IMR-90 (cell line): ENCODE measurements at regions not wholly inside any gene's neighbourhood (a gene's known extent, or its start where the extent isn't known, plus 50 kb on each side); places are given as distances from the start of the nearest gene placed in this dataset.

Source experiments
- ATAC-seq: fragments of 200-7000 bp; cut with Tn5 transposase; 2 replicates; pipeline ENCODE4 v1.9.1; 2020; ENCODE audit warnings: low read depth, mild to moderate bottlenecking, moderate library complexity
- BruUV-seq: library from RNA; stranded (reverse); fragments of 400-500 nt; replicated peaks from 2 replicates; lab custom pipeline; 2021; lab: Mats Ljungman, UMichigan
- CTCF ChIA-PET: fragments of 300-600 bp; formaldehyde crosslinking; extraction: SDS; loops from one replicate; lab custom pipeline; 2021; ENCODE audit warnings: antibody characterized with exemption; lab: Yijun Ruan, JAX
- POLR2A ChIA-PET: fragments of 300-600 bp; sonication (Branson Sonifier 250); formaldehyde crosslinking; loops from one replicate; lab custom pipeline; 2022; ENCODE audit warnings: antibody characterized with exemption; ENCODE audit not compliant: unreplicated experiment; lab: Charles Lee
- DNase-seq: peaks from one replicate; pipeline ENCODE4 v3.0.0; 2013
- H2AFZ ChIP-seq: replicated peaks from 2 replicates; pipeline ENCODE3; 2013; ENCODE audit warnings: low read length, mild to moderate bottlenecking; ENCODE audit not compliant: poor library complexity
- H2AK5ac ChIP-seq: 2 replicates; pipeline ENCODE4 v1.6.1; 2013; ENCODE audit warnings: low read depth, low read length, inconsistent platforms
- H2AK9ac ChIP-seq: replicated peaks from 2 replicates; pipeline ENCODE3; 2013; ENCODE audit warnings: mild to moderate bottlenecking, low read depth, low read length, moderate library complexity; ENCODE audit not compliant: poor library complexity
- H2BK120ac ChIP-seq: 2 replicates; pipeline ENCODE4 v1.6.1; 2013; ENCODE audit warnings: low read depth, low read length, inconsistent platforms
- H2BK15ac ChIP-seq: 3 replicates; pipeline ENCODE4 v1.6.1; 2013; ENCODE audit warnings: low read depth, low read length, inconsistent platforms
- H2BK20ac ChIP-seq: 2 replicates; pipeline ENCODE4 v1.6.1; 2013; ENCODE audit warnings: low read depth, mild to moderate bottlenecking, inconsistent platforms, low read length, moderate library complexity
- H2BK5ac ChIP-seq: 2 replicates; pipeline ENCODE4 v1.6.1; 2013; ENCODE audit warnings: mild to moderate bottlenecking, low read depth, low read length, inconsistent platforms; ENCODE audit not compliant: poor library complexity, severe bottlenecking
- H3K14ac ChIP-seq: replicated peaks from 2 replicates; pipeline ENCODE4 v1.6.1; 2013; ENCODE audit warnings: low read depth, low read length, inconsistent platforms
- H3K18ac ChIP-seq: 2 replicates; pipeline ENCODE4 v1.6.1; 2013; ENCODE audit warnings: low read depth, low read length, control low read depth
- H3K23ac ChIP-seq: 2 replicates; pipeline ENCODE4 v1.6.1; 2013; ENCODE audit warnings: low read depth, low read length, inconsistent platforms
- H3K27ac ChIP-seq: 2 replicates; pipeline ENCODE4 v1.5.1; 2013; ENCODE audit warnings: mild to moderate bottlenecking, control low read depth, low read length; ENCODE audit not compliant: insufficient read depth
- H3K27me3 ChIP-seq: 2 replicates; pipeline ENCODE4 v1.6.1; 2013; ENCODE audit warnings: low read length; ENCODE audit not compliant: control insufficient read depth, insufficient read depth
- H3K36me3 ChIP-seq: 2 replicates; pipeline ENCODE4 v1.6.1; 2013; ENCODE audit warnings: low read length, mixed read lengths; ENCODE audit not compliant: control insufficient read depth, insufficient read depth
- H3K4ac ChIP-seq: 2 replicates; pipeline ENCODE4 v1.6.1; 2013; ENCODE audit warnings: low read depth, low read length, inconsistent platforms
- H3K4me1 ChIP-seq: 2 replicates; pipeline ENCODE4 v1.6.1; 2013; ENCODE audit warnings: low read length, mixed read lengths; ENCODE audit not compliant: control insufficient read depth, insufficient read depth
- H3K4me2 ChIP-seq: 2 replicates; pipeline ENCODE4 v1.6.1; 2013; ENCODE audit warnings: low read depth, mild to moderate bottlenecking, control low read depth, low read length, moderate library complexity
- H3K4me3 ChIP-seq: 2 replicates; pipeline ENCODE4 v1.5.1; 2013; ENCODE audit warnings: low read depth, mild to moderate bottlenecking, control low read depth, low read length, moderate library complexity; ENCODE audit not compliant: insufficient read depth
- H3K56ac ChIP-seq: 2 replicates; pipeline ENCODE4 v1.6.1; 2013; ENCODE audit warnings: low read length, inconsistent platforms; ENCODE audit not compliant: insufficient read depth; ENCODE audit errors: extremely low read depth
- H3K79me1 ChIP-seq, 2 experiments: 2 replicates each; pipeline ENCODE4 v1.6.1; 2013; ENCODE audit warnings: low read length in 2 of 2, inconsistent platforms in 1 of 2, low read depth in 1 of 2
- H3K9ac ChIP-seq: 2 replicates; pipeline ENCODE4 v1.6.1; 2013; ENCODE audit warnings: low read depth, low read length, control low read depth
- H3K9me1 ChIP-seq: 2 replicates; pipeline ENCODE4 v1.6.1; 2013; ENCODE audit warnings: low read length, inconsistent platforms; ENCODE audit not compliant: insufficient read depth
- H3K9me3 ChIP-seq: 2 replicates; pipeline ENCODE4 v1.6.1; 2013; ENCODE audit warnings: low read length; ENCODE audit not compliant: control insufficient read depth, insufficient read depth
- H4K20me1 ChIP-seq: 2 replicates; pipeline ENCODE4 v1.6.1; 2013; ENCODE audit warnings: low read length, inconsistent platforms; ENCODE audit not compliant: insufficient read depth
- H4K5ac ChIP-seq: 2 replicates; pipeline ENCODE4 v1.6.1; 2013; ENCODE audit warnings: mild to moderate bottlenecking, low read depth, low read length, control low read depth
- H4K8ac ChIP-seq, 2 experiments: 2 replicates each; pipeline ENCODE4 v1.6.1; 2013; ENCODE audit warnings: low read depth in 2 of 2, low read length in 2 of 2, control low read depth in 1 of 2, inconsistent platforms in 1 of 2
- H4K91ac ChIP-seq: 2 replicates; pipeline ENCODE4 v1.6.1; 2013; ENCODE audit warnings: low read depth, low read length, inconsistent platforms; ENCODE audit not compliant: insufficient read depth
- BHLHE40 ChIP-seq: fragments of 150-350 bp; IDR thresholded peaks from 2 replicates; pipeline ENCODE4 v1.6.1; 2016; ENCODE audit warnings: mild to moderate bottlenecking, low read depth, low read length
- CEBPB ChIP-seq: IDR thresholded peaks from 2 replicates; pipeline ENCODE4 v1.6.1; 2012; ENCODE audit warnings: low read depth, low read length, improper control_type of control experiment
- CHD1 ChIP-seq: IDR thresholded peaks from 2 replicates; pipeline ENCODE4 v1.6.1; 2012; ENCODE audit warnings: low read depth, low read length, improper control_type of control experiment
- CTCF ChIP-seq: conservative IDR thresholded peaks from 2 replicates; pipeline ENCODE4 v1.5.1; 2012; ENCODE audit warnings: mild to moderate bottlenecking, low read depth, low read length, improper control_type of control experiment
- FOS ChIP-seq: fragments of 150-350 bp; IDR thresholded peaks from 2 replicates; pipeline ENCODE4 v1.6.1; 2016; ENCODE audit warnings: low read depth, low read length
- MAFK ChIP-seq: IDR thresholded peaks from 2 replicates; pipeline ENCODE4 v1.6.1; 2012; ENCODE audit warnings: low read depth, low read length, improper control_type of control experiment
- MAZ ChIP-seq: IDR thresholded peaks from 2 replicates; pipeline ENCODE4 v1.6.1; 2012; ENCODE audit warnings: low read depth, mild to moderate bottlenecking, low read length, improper control_type of control experiment, moderate library complexity, borderline replicate concordance
- MXI1 ChIP-seq: IDR thresholded peaks from 2 replicates; pipeline ENCODE4 v1.6.1; 2012; ENCODE audit warnings: low read depth, mild to moderate bottlenecking, low read length, moderate library complexity, borderline replicate concordance
- NFE2L2 ChIP-seq: fragments of 150-350 bp; IDR thresholded peaks from 2 replicates; pipeline ENCODE4 v1.6.1; 2016; ENCODE audit warnings: low read depth, mild to moderate bottlenecking, low read length
- POLR2A ChIP-seq: IDR thresholded peaks from 2 replicates; pipeline ENCODE4 v1.6.1; 2012; ENCODE audit warnings: mild to moderate bottlenecking, low read depth, low read length
- RAD21 ChIP-seq: IDR thresholded peaks from 2 replicates; pipeline ENCODE4 v1.6.1; 2012; ENCODE audit warnings: low read length, improper control_type of control experiment
- RCOR1 ChIP-seq: IDR thresholded peaks from 2 replicates; pipeline ENCODE4 v1.6.1; 2012; ENCODE audit warnings: mild to moderate bottlenecking, low read length, improper control_type of control experiment; ENCODE audit not compliant: insufficient replicate concordance
- RFX5 ChIP-seq: IDR thresholded peaks from 2 replicates; pipeline ENCODE4 v1.8.0; 2012; ENCODE audit warnings: low read depth, mild to moderate bottlenecking, low read length, moderate library complexity
- SMC3 ChIP-seq: fragments of 150-350 bp; IDR thresholded peaks from 2 replicates; pipeline ENCODE4 v1.6.1; 2016; ENCODE audit warnings: low read depth, mild to moderate bottlenecking, antibody characterized with exemption, low read length, moderate library complexity
- WGBS, 2 experiments: methylation state at CpG; one replicate each; pipeline versions ENCODE4 v1.1.5 to v1.1.7; 2013; ENCODE audit warnings: missing lambda C conversion rate in 2 of 2; ENCODE audit not compliant: insufficient read length in 1 of 2; ENCODE audit errors: extremely low coverage in 2 of 2; 5-methylcytosine and 5-hydroxymethylcytosine counted together
- dilution Hi-C: fragments of 300-500 bp; cut with HindIII; formaldehyde crosslinking; loops from one replicate; pipeline ENCODE4 v1.14.3; 2018; ENCODE audit warnings: low sequenced_read_pairs; ENCODE audit not compliant: unreplicated experiment
- in situ Hi-C: fragments of 300-500 bp; cut with MboI; formaldehyde crosslinking; loops from 3 replicates; pipeline ENCODE4 v1.14.3; 2019; ENCODE audit warnings: low sequenced_read_pairs, inconsistent platforms, mixed read lengths
- intact Hi-C: fragments of 100-400 bp; cut with micrococcal nuclease; formaldehyde crosslinking; loops from 2 replicates; pipeline ENCODE4 v1.10.0; 2022
- TF ChIP-seq, protein P1 (sequence below): fragments of 150-350 bp; IDR thresholded peaks from 2 replicates; pipeline ENCODE4 v1.6.1; 2016; ENCODE audit warnings: low read depth, mild to moderate bottlenecking, low read length, moderate library complexity, borderline replicate concordance
- TF ChIP-seq, protein P2 (sequence below): fragments of 150-350 bp; IDR thresholded peaks from 2 replicates; pipeline ENCODE4 v1.6.1; 2017; ENCODE audit warnings: mild to moderate bottlenecking, antibody characterized with exemption, low read length, low read depth

GRCh38 chr4:91826186-91826585, 477.6 kb upstream of the GRID2 start:
- Histone ChIP-seq H4K8ac (no peak overlapping the region), H4K5ac (no peak overlapping the region), H3K4ac (no peak overlapping the region), H2AFZ (no peak overlapping the region), H3K18ac (no peak overlapping the region), H3K4me3 (no peak overlapping the region), H3K4me2 (no peak overlapping the region), H2AK9ac (no peak overlapping the region), H3K4me1 (no peaks in the 10 kb centered on the region), H4K91ac (no peak overlapping the region), H3K14ac (no peak overlapping the region), H2AK5ac (no peak overlapping the region), H2BK20ac (no peak overlapping the region), H2BK5ac (no peak overlapping the region), H3K9me3 (peaks cover 6% of the 10 kb centered on the region; the same call in 1 of the 2 replicates), H2BK120ac (no peak overlapping the region), H3K23ac (no peak overlapping the region), H3K9ac (no peak overlapping the region), H3K36me3 (no peaks in the 10 kb centered on the region), H3K9me1 (no peaks in the 10 kb centered on the region), H2BK15ac (no peak overlapping the region), H3K79me1 (no peaks in the 10 kb centered on the region), H3K27ac (no peak overlapping the region), H4K20me1 (no peaks in the 10 kb centered on the region), H3K27me3 (no peaks in the 10 kb centered on the region), H3K56ac (no peak overlapping the region)
- CTCF ChIA-PET: no interaction called here
- 60% methylated on average over 1 of the region's 2 CpGs; no CpG with 5 or more reads in 1 of the 2 experiments for WGBS, 2 experiments
- BruUV-seq: no TSS peak
- TF ChIP-seq RAD21 (no peak), CTCF (no peak), POLR2A (no peak), SMC3 (no peak), FOS (no peak), MAFK (no peak), RCOR1 (no peak), CHD1 (no peak), CEBPB (no peak), NFE2L2 (no peak), MXI1 (no peak), RFX5 (no peak), BHLHE40 (no peak), MAZ (no peak)
- TF ChIP-seq, protein P1, sequence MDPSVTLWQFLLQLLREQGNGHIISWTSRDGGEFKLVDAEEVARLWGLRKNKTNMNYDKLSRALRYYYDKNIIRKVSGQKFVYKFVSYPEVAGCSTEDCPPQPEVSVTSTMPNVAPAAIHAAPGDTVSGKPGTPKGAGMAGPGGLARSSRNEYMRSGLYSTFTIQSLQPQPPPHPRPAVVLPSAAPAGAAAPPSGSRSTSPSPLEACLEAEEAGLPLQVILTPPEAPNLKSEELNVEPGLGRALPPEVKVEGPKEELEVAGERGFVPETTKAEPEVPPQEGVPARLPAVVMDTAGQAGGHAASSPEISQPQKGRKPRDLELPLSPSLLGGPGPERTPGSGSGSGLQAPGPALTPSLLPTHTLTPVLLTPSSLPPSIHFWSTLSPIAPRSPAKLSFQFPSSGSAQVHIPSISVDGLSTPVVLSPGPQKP: no peak
- TF ChIP-seq, protein P2, sequence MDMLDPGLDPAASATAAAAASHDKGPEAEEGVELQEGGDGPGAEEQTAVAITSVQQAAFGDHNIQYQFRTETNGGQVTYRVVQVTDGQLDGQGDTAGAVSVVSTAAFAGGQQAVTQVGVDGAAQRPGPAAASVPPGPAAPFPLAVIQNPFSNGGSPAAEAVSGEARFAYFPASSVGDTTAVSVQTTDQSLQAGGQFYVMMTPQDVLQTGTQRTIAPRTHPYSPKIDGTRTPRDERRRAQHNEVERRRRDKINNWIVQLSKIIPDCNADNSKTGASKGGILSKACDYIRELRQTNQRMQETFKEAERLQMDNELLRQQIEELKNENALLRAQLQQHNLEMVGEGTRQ: no peak
- no peak for ATAC-seq
- DNase-seq: no peak
- POLR2A ChIA-PET: no interaction called here
- dilution Hi-C loops (no loop called here), intact Hi-C loops (no loop called here), in situ Hi-C loops (no loop called here)
